SU-DHL-6 (cell line): ENCODE measurements at regions not wholly inside any gene's neighbourhood (a gene's known extent, or its start where the extent isn't known, plus 50 kb on each side); places are given as distances from the start of the nearest gene placed in this dataset.
"Not testable (repeated sequence)": the region's sequence is repeated elsewhere in the genome, so short reads cannot be mapped to it uniquely, and the experiment has no call there.

Source experiments
- EZH2phosphoT487 ChIP-seq: fragments of 200-600 bp; sonication (generic), shearing (Covaris generic); conservative IDR thresholded peaks from 2 replicates; pipeline ENCODE4 v1.6.1; 2018; ENCODE audit warnings: mild to moderate bottlenecking, antibody characterized with exemption, low read length, moderate library complexity, mixed read lengths
- TF ChIP-seq, protein P1 (sequence below): fragments of 200-600 bp; sonication (generic); IDR thresholded peaks from one replicate; pipeline ENCODE4 v1.5.1; 2017; ENCODE audit warnings: antibody characterized with exemption, mild to moderate bottlenecking, low read length, moderate library complexity; ENCODE audit not compliant: insufficient read depth, poor library complexity, severe bottlenecking

DNA sequence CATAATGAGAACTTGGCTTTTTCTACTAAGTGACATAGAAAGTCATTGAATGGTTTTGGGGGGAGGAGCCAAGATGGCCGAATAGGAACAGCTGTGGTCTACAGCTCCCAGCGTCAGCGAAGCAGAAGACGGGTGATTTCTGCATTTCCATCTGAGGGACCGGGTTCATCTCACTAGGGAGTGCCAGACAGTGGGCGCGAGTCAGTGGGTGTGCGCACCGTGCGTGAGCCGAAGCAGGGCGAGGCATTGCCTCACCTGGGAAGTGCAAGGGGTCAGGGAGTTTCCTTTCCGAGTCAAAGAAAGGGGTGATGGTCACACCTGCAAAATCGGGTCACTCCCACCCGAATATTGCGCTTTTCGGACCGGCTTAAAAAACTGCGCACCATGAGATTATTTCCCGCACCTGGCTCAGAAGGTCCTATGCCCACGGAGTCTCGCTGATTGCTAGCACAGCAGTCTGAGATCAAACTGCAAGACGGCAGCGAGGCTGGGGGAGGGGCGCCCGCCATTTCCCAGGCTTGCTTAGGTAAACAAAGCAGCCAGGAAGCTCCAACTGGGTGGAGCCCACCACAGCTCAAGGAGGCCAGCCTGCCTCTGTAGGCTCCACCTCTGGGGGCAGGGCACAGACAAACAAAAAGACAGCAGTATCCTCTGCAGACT lies 235.2 kb upstream of the ARHGAP42 start:
- TF ChIP-seq, protein P1, sequence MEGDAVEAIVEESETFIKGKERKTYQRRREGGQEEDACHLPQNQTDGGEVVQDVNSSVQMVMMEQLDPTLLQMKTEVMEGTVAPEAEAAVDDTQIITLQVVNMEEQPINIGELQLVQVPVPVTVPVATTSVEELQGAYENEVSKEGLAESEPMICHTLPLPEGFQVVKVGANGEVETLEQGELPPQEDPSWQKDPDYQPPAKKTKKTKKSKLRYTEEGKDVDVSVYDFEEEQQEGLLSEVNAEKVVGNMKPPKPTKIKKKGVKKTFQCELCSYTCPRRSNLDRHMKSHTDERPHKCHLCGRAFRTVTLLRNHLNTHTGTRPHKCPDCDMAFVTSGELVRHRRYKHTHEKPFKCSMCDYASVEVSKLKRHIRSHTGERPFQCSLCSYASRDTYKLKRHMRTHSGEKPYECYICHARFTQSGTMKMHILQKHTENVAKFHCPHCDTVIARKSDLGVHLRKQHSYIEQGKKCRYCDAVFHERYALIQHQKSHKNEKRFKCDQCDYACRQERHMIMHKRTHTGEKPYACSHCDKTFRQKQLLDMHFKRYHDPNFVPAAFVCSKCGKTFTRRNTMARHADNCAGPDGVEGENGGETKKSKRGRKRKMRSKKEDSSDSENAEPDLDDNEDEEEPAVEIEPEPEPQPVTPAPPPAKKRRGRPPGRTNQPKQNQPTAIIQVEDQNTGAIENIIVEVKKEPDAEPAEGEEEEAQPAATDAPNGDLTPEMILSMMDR: not testable (repeated sequence)
- not testable (repeated sequence) for TF ChIP-seq EZH2phosphoT487
